Retina (tissue), 1 donor: ENCODE measurements at regions not wholly inside any gene's neighbourhood (a gene's known extent, or its start where the extent isn't known, plus 50 kb on each side); places are given as distances from the start of the nearest gene placed in this dataset.
"Not testable (repeated sequence)": the region's sequence is repeated elsewhere in the genome, so short reads cannot be mapped to it uniquely, and the experiment has no call there.

ENCODE experiments used
- DNase-seq: peaks from one replicate; pipeline ENCODE4 v3.0.0-alpha.2; 2016

GRCh38 chr19:20482721-20483120 is 82.9 kb downstream of the ZNF737 start:
- no peak for DNase-seq

- no peak for DNase-seq
Measured at GRCh38 chr19:20481736-20482135, 83.8 kb downstream of the ZNF737 start.

GRCh38 chr19:20479483-20479882 is 86.1 kb downstream of the ZNF737 start:
- no peak for DNase-seq

DNA sequence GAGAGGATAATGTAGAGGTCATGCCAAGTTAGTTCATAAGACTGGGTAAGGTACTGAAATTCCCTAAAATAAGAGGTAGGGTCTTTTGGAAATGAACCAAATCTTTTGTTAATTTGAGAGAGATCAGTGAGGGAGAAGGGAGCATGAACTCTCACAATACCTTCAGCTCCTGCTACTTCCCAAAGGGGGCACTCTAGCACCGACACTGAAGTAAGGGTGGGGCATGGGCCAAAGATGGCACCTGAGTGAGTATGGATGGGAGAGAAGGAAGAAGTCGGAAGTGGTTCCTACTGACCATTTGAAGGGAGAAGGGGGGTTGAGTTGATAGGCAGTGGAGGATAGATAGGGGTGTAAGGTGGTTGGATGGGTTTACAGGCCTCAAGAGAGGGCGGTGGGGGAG is 86.6 kb downstream of the ZNF737 start:
- no peak for DNase-seq

GRCh38 chr19:20472854-20473253 is 92.7 kb downstream of the ZNF737 start:
- DNase-seq: no peak

- no peak for DNase-seq
Measured at GRCh38 chr19:20471431-20471830, 94.2 kb downstream of the ZNF737 start.

- DNase-seq: no peak
Measured at GRCh38 chr19:20470345-20471135, 95.0 kb downstream of the ZNF737 start.

DNA sequence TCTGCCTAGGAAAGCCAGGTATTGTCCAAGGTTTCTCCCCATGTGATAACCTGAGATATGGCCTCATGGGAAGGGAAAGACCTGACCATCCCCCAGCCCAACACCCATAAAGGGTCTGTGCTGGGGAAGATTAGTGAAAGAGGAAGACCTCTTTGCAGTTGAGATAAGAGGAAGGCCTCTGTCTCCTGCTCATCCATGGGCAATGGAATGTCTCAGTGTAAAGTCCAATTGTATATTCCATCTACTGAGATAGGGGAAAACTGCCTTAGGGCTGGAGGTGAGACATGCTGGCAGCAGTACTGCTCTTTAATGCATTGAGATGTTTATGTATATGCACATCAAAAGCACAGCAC is 99.0 kb downstream of the ZNF737 start:
- not testable (repeated sequence) for DNase-seq

GRCh38 chr19:20465922-20466637 is 99.5 kb downstream of the ZNF737 start:
- not testable (repeated sequence) for DNase-seq

GRCh38 chr19:20453425-20453935 is 112.1 kb downstream of the ZNF737 start:
- no peak for DNase-seq

- DNase-seq: no peak
Measured at GRCh38 chr19:20444202-20444885, 121.2 kb downstream of the ZNF737 start.

DNA sequence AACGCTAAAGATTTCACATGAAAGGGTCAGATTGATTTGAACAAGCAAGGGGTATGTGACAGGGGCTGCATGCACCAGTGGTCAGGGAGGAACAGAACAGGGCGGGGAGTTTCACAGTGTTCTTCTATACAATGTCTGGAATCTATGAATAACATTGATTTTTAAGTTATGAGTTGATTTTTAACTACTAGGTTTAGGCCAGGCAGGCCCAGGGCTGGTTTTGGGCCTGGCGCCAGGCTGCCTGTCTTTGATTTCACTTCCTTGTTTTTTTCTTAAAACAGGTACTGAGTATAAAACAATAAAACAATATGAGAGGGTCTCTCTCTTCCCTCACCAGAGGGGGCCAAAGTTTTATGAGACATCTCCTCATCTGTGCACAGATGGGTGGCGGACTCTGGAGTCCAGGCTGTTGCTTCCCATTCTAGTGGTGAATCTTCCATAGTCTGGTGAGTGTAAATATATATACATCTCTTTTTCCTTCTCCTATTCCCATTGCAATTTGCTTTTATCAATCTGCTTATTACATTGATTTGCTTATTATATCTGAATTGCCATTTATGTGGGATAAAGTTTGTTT is 133.2 kb downstream of the ZNF737 start:
- peak; percentile 9 for DNase-seq

DNA sequence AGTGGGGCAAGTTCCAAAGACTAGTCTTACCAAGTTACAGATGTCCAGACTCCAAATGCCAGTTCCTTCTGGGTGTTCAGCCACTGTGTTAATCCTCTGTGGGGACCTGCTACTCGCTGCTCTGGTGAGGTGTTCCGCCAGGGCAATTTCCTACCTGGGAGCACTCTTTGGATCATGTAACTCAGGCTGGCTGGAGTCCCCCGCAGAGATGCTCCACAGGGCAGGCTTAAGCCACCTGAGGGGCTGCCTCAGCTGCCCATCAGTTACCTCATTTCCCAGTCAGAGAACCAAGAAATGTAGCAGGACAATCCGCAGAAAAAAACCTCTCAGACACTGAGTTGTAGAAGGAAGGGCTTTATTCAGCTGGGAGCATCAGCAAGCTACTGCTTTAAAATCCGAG is 133.8 kb downstream of the ZNF737 start:
- peak; percentile 5 for DNase-seq

- DNase-seq: peak; percentile 78
Measured at GRCh38 chr19:20423381-20424197, 142.0 kb downstream of the ZNF737 start.

DNA sequence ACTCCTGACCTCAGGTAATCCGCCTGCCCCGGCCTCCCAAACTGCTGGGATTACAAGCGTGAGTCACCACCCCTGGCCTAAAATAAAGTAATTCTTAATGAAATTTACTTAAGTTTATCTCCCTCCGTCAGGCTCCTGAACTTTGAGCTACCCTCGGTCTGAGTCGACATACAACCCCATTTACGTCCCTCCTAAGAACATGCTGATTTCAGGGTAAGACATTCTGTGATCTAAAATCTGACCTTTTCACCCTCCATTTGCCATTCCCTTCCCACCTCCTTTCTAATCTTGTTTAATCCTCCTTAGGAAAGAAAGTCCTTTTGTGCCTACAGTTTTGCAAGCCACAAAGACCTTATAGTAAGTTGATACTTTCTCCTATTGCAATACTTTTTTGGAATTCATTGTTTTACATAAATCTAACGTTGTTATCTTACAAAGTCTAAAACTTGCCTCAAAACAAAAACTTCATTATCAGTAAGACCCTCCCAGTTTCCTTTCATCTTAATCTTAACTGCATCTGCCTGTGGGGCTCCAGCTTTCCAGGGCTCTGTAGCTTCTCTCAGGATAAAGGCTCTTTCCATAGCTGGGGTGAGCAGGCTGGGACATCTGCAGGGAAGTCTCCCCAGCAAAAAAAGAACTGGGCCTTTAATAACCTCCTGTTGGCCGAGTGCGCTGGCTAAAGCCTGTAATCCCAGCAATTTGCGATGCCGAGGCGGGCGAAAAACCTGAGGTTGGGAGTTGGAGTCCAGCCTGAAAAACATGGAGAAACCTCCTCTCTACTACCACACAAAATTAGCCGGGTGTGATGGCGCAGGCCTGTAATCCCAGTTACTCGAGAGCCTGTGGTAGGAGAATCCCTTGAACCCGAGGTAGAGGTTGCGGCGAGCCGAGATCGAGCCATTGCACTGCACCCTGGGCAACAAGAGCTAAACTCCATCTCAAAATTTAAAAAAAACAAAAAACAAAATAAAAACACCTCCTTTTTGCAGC is 143.1 kb downstream of the ZNF737 start:
- peak; percentile 16 for DNase-seq

DNA sequence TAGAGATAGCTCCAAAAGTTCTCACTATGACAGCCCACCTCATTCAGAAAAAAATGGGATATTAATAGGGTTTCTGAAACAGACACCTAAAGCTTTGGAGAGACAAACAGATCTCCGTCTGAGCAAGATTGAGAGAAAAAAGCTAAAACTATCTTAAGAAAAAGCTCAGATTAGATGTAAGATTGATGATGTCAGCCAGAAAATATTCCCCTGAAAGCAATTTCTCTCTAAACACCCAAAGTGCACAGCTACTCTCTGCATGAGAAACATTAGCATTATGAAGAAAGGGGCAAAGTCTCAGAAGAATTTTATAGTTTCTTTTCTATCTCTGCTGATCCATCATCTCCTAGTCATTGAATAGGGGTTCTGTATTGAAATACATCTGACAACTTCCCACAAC is 148.9 kb downstream of the ZNF737 start:
- DNase-seq: no peak

DNA sequence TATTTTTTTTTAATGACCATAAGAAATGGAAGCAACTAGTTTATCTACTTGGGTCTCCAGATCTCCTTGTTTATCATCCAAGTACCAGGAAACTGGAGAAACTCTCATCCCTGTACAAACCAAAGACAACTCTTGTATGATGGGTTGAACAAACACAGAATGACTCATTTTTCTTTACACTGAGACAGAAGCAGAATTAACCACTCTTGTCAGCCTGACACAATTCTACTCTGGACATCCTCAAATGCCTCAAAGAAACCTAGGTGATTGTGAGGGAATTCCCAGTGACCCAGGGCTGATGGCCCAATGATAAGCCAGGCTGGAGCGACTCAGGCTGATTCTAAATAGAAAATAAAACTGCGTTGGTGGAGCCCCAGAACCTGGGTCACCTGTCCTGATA is 151.5 kb downstream of the ZNF737 start:
- DNase-seq: no peak

DNA sequence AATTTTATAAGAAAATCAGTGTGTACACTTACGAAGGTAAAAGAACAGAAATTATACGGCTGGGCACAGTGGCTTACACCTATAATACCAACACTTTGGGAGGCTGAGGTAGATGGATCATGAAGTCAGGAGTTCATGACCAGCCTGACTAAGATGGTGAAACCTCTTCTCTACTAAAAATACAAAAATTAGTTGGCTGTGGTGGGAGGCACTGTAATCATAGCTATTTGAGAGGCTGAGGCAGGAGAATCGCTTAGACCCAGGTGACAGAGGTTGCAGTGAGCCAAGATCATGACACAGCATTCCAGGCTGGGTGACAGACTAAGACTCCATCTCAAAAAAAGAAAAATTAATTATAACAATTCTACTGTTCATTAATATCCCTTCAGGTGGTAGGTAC is 151.9 kb downstream of the ZNF737 start:
- DNase-seq: no peak

- DNase-seq: no peak
Measured at GRCh38 chr19:20412846-20413245, 152.7 kb downstream of the ZNF737 start.

DNA sequence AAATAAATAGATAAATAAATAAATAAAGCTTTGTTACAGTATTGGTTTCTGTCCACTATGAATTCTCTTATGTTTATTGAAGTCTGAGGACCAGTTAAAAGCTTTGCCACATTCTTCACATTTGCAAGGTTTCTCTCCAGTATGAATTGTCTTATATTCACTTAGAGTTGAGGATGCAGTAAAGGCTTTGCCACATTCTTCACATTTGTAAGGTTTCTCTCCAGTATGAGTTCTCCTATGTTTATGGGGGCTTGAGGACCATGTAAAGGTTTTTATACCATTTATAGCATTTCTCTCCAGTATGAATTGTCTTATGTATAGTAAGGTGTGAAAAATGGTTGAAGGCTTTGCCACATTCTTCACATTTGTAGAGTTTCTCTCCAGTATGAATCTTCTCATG is 168.3 kb downstream of the ZNF737 start:
- DNase-seq: no peak

GRCh38 chr19:20388706-20389225 is 176.8 kb downstream of the ZNF737 start:
- DNase-seq: no peak
